ENCODE measurements at regions not wholly inside any gene's neighbourhood (a gene's known extent, or its start where the extent isn't known, plus 50 kb on each side); places are given as distances from the start of the nearest gene placed in this dataset.

DNA sequence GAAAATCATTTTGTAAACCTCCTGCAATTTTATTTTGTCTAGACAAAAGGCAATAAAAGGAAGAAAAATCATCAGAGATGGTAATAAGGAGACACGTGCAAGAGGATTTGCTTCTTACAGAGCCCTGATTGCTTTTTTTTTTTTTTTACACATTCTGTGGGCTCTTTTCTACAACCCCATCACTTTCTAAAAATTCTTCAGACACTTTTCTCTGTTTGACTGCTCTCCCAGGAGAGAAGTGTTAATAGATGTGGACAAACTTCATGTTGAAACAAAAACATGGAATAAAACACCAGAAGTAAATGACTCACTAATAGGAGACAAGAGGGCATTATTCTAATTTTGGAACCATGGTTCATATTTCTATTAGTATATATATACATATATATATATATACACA is 114.4 kb upstream of the TPRG1 start:
- no peak overlapping the region for H3K27ac ChIP-seq
- H3K4me1 ChIP-seq, result no peaks in the 10 kb centered on the region
- H3K4me3 ChIP-seq, result no peak overlapping the region
- H3K36me3 ChIP-seq, result no peaks in the 10 kb centered on the region
- DNase-seq, result no peak
- H3K27me3 ChIP-seq, result no peaks in the 10 kb centered on the region
- H3K9me3 ChIP-seq (replicated peaks), result no peaks in the 10 kb centered on the region

DNA sequence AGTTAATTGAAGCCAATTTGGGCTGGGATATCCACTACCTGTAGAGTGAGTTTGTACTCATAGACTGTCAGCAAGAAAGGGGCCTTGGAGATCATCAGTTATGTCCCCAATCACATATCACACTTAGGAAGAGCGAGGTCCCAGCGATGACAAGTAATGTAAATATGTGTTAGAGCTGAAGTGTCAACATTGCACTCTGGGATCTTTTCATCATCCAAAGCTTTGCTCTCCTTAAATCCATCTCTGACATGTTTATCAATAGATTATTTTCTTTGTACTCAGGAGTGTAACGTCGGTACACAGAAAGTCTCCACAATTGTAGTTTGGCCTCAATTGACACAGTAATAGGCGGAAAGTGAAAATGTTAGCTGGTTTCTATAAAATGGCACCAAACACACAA is 113.7 kb upstream of the TPRG1 start:
- H3K4me3 ChIP-seq, result no peak overlapping the region
- no peaks in the 10 kb centered on the region for H3K36me3 ChIP-seq
- no peak for DNase-seq
- no peak overlapping the region for H3K27ac ChIP-seq
- no peaks in the 10 kb centered on the region for H3K4me1 ChIP-seq
- H3K9me3 ChIP-seq (replicated peaks), result no peaks in the 10 kb centered on the region
- H3K27me3 ChIP-seq, result no peaks in the 10 kb centered on the region

DNA sequence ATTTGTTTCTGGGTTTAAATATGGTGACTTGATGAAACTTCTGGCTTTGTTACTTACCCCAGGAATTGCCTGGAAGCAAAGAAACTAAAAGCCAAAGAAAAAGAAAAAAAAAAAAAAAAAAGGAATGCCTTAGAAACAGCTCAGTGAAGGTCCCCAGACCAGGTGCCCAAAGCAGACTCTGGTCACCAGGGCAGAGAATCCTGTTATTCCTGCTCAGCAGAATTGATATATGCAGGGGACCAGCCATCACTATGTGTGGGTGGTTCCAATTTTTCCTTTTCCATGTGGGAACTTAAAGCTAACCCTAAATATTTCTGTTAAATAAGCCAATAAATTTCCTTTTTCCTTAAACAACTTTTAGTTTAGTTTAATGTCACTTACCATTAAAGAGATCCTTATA is 100.8 kb upstream of the TPRG1 start:
- Histone ChIP-seq H3K9me3 (replicated peaks) (no peaks in the 10 kb centered on the region), H3K4me3 (no peak overlapping the region), H3K36me3 (no peaks in the 10 kb centered on the region), H3K4me1 (no peaks in the 10 kb centered on the region), H3K27me3 (no peaks in the 10 kb centered on the region), H3K27ac (no peak overlapping the region)
- no peak for DNase-seq

DNA sequence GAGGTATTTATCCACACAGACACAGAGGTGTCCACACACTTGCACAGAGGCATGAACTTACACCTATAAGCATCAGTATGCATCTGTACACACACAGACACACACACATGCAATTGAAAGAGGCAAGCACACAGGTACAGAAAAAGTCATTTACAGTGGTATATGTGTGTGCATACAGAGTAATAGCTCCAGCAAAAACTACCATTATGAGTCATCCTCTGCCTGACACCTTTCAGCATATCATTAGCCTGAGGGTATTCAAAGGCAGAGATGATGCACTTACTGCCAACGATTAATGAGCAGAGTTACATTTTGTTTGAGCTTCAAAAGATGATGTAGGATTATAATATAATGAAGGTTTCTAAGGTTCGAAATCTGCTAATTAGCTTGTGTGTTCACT is 100.3 kb upstream of the TPRG1 start:
- Histone ChIP-seq H3K27me3 (no peaks in the 10 kb centered on the region), H3K27ac (no peak overlapping the region), H3K4me3 (no peak overlapping the region), H3K36me3 (no peaks in the 10 kb centered on the region), H3K9me3 (replicated peaks) (no peaks in the 10 kb centered on the region), H3K4me1 (no peaks in the 10 kb centered on the region)
- no peak for DNase-seq

DNA sequence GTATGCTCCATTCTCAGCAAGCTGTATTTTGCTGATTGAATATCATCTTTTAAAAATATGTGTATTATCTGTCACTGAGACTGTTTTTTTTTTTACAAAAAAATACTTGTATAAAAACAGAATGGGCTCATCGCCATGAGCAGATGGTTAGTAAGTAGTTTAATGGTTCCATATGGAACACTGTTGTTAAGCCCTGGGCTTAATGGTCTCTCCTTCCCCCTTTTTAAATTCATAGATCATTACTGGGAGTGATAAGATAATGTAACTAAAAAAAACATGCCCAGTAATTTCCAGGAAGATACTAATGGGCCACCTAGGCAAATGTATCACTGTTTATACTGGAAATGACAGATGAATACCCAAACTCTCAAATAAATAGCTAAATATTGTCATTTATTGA is 95.3 kb upstream of the TPRG1 start:
- no peak overlapping the region for H3K27ac ChIP-seq
- H3K9me3 ChIP-seq (replicated peaks), result no peaks in the 10 kb centered on the region
- no peaks in the 10 kb centered on the region for H3K27me3 ChIP-seq
- H3K4me1 ChIP-seq, result no peaks in the 10 kb centered on the region
- no peak overlapping the region for H3K4me3 ChIP-seq
- DNase-seq, result no peak
- no peaks in the 10 kb centered on the region for H3K36me3 ChIP-seq

DNA sequence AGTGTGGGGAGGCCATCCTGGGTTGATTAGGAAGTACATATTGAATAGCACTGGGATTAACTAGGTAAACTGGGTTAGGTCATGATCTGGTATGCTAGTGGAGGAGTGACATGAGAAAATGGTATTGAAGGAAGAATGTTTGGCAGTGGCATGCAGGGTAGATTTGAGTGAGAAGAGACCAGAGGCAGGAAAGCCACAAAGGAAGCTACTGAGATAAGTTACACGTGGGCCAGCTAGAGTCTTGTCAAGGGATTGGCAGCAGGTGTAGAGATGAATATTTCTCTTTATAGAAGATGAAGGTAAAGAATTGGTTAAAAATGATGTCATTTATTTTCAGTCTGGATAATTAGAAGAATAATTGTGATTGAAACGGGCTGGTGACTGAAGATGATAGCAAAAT is 91.0 kb upstream of the TPRG1 start:
- Histone ChIP-seq H3K36me3 (no peaks in the 10 kb centered on the region), H3K27me3 (no peaks in the 10 kb centered on the region), H3K27ac (no peak overlapping the region), H3K4me1 (no peaks in the 10 kb centered on the region), H3K9me3 (replicated peaks) (no peaks in the 10 kb centered on the region), H3K4me3 (no peak overlapping the region)
- DNase-seq, result no peak

DNA sequence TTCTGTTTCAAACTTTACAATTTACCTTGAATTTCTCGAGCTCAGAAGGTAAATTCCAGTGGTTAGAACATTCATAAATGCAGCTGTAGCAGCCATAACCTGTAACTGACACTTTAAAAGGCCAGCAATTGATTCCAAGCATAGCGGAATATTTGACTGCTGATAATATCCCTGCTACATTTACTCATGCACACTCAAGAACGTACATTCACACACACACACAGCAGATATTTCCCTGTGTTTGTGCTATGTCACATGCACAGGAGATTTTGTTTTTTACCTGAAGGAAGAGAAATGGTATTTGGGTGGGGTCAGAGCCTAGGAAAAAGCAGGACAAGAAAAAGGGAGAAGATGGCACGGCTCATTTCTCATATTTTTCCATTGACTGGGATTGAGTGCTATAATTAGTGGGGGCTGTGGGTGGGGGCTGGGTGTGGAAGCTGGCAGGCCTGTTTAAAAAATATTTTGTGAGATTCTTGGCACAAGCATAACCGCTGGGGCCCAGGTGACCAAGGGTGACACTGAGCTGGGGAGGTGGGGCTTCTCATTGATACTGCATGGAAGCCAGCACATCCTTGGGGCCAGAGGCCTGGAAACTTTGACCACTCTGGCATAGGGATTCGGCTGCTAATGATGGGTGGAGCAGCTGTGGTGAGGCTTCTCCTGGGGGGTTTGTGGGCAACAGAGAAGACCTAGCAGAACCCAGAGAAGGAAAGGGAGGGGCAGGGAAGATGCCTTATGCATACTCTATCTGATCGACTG is 88.9 kb upstream of the TPRG1 start:
- DNase-seq, result no peak
- no peaks in the 10 kb centered on the region for H3K9me3 ChIP-seq (replicated peaks)
- H3K4me3 ChIP-seq, result no peak overlapping the region
- H3K36me3 ChIP-seq, result no peaks in the 10 kb centered on the region
- no peaks in the 10 kb centered on the region for H3K4me1 ChIP-seq
- no peaks in the 10 kb centered on the region for H3K27me3 ChIP-seq
- no peak overlapping the region for H3K27ac ChIP-seq

DNA sequence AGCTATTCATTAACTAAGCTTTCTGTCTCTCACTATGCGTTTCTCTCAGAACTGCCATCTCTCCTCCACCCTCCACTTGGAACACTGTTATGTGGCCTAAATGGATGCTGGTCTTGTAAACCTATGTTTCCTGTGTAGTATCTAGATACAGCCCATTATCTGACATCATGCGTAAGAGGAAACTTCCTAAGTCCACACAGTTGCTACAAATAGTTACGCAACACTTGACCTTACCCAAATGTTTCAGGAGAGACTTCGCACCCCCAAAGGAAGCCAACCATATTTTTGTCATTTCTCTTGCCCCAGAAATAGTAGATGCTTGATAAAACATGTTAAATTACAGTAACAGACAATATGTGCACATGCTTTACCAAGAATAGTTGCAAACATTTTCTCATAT is 87.2 kb upstream of the TPRG1 start:
- H3K27ac ChIP-seq, result no peak overlapping the region
- H3K4me3 ChIP-seq, result no peak overlapping the region
- no peaks in the 10 kb centered on the region for H3K36me3 ChIP-seq
- no peaks in the 10 kb centered on the region for H3K27me3 ChIP-seq
- DNase-seq, result no peak
- no peaks in the 10 kb centered on the region for H3K9me3 ChIP-seq (replicated peaks)
- H3K4me1 ChIP-seq, result no peaks in the 10 kb centered on the region

DNA sequence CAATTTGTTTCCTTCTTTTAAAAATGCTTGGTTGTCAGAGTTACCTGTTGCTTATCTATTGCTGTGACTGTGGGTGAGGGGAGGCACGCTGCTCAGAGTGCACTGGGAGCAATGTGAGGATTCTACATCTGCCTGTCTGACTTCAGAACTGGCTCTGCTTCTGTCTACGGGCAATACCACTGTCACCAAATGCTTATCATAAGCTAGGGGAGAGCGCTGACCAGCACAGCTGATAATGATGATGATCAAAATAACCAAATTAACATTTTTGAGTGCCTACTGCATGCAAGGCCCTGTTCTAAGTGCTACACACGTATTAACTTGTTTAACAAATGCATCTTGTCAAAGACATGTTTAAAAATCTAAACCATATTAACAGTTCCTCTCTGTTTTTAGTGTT is 79.2 kb upstream of the TPRG1 start:
- no peak for DNase-seq
- H3K4me3 ChIP-seq, result no peak overlapping the region
- H3K27ac ChIP-seq, result no peak overlapping the region
- no peaks in the 10 kb centered on the region for H3K27me3 ChIP-seq
- no peaks in the 10 kb centered on the region for H3K4me1 ChIP-seq
- no peaks in the 10 kb centered on the region for H3K36me3 ChIP-seq
- no peaks in the 10 kb centered on the region for H3K9me3 ChIP-seq (replicated peaks)

DNA sequence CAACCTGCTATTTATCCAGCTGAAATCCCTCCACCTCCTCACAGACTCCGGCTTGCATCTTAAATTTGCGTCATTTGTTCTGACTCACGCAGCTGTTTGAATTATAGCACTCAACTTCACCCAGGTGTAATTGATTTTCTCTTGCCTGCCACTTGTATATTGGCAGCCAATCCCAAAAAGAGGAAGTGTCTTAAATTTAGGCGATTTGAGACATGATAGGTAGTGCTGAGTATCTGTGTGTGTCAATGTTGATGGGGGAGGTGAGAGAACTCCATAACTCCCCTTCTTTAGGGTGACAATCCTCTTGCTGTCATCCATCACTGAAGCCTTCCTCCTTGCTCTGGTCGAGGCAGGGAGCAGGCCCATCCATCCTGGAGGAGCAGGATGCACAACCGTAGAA is 77.2 kb upstream of the TPRG1 start:
- no peak overlapping the region for H3K4me3 ChIP-seq
- no peaks in the 10 kb centered on the region for H3K4me1 ChIP-seq
- H3K27ac ChIP-seq, result no peak overlapping the region
- no peaks in the 10 kb centered on the region for H3K36me3 ChIP-seq
- DNase-seq, result no peak
- no peaks in the 10 kb centered on the region for H3K27me3 ChIP-seq
- H3K9me3 ChIP-seq (replicated peaks), result no peaks in the 10 kb centered on the region

DNA sequence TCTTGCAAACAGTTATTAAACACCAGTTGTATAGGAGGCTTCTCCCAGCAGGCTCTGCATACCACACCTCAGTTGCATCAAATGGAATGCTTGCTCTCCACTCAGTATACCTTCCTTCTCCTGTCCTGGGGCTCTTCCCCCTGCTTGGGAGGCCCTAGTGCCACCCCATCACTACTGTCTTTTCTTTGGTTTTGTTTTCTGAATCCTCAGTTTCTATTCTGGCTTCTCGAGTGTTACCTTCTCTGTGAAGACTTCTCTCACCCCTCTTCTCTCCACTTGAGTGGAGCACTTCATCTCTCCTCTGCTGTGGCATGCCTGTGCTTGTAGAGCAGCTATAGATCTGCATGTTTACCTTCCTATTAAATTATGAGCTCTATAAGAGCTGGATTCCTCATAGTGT is 75.7 kb upstream of the TPRG1 start:
- Histone ChIP-seq H3K4me1 (no peaks in the 10 kb centered on the region), H3K27me3 (no peaks in the 10 kb centered on the region), H3K4me3 (no peak overlapping the region), H3K9me3 (replicated peaks) (no peaks in the 10 kb centered on the region), H3K27ac (no peak overlapping the region), H3K36me3 (no peaks in the 10 kb centered on the region)
- no peak for DNase-seq

DNA sequence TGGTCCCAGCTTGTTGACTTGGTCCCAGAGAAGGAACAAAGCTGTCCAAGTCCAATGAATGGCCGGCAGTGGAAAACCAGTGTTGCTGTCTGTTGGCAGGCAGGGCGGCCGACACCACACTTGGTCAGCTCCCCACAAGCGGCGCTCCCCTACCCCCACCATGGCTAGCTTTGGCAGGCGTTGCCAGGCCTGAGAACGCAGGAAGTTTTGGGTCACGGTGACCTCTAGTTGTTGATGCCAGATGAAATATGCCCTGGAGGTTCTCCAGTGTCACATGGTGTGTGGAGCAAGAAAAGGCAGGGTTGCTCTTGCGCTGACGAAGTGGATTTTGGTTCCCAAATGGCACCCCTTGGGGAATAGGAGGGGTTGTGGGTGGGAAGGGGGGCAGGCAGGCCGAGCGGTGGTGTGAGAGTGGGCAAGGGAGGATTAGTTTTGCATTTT is 72.7 kb upstream of the TPRG1 start:
- no peaks in the 10 kb centered on the region for H3K4me1 ChIP-seq
- H3K27me3 ChIP-seq, result no peaks in the 10 kb centered on the region
- no peak overlapping the region for H3K4me3 ChIP-seq
- DNase-seq, result no peak
- H3K27ac ChIP-seq, result no peak overlapping the region
- H3K36me3 ChIP-seq, result no peaks in the 10 kb centered on the region
- no peaks in the 10 kb centered on the region for H3K9me3 ChIP-seq (replicated peaks)

DNA sequence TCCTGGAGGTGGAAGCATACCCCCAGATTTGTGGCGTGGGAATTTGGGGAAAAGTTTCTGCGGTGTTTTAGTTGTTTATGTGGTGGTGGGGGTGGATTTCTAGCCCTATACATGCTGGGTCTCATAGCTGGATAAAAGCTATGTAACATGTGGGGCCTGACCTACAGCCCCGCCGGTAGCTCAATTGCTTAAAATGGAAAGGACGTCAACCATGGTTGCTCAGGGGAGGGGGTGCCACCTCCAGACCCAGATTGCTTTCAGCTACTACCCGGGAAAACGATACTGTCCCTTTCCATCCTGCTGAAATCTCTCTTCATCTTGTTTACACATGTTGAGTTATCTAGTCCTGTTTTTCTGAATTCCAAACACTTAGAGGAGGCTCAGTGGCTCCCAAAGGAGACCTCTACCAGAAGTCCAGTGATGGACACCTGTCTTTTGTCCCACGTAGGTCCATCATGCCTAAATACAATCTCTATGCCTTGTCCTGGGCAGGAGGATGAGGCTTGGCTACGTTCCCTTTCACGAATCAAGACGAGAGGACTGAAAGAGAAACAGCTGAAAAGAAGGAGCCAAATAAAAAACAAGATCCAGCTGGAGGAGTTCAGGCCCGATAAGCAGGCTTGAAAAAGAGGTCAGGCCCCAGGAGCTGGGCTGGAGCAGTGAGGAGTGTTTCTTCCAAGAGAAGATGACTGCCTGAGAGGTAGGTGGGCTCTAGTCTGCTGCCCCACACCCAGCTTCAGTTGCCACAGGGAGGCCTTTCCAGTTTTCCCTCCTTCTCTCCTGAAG is 72.1 kb upstream of the TPRG1 start:
- Histone ChIP-seq H3K27ac (no peak overlapping the region), H3K4me3 (no peak overlapping the region), H3K4me1 (no peaks in the 10 kb centered on the region), H3K27me3 (no peaks in the 10 kb centered on the region), H3K36me3 (no peaks in the 10 kb centered on the region), H3K9me3 (replicated peaks) (no peaks in the 10 kb centered on the region)
- DNase-seq, result no peak

DNA sequence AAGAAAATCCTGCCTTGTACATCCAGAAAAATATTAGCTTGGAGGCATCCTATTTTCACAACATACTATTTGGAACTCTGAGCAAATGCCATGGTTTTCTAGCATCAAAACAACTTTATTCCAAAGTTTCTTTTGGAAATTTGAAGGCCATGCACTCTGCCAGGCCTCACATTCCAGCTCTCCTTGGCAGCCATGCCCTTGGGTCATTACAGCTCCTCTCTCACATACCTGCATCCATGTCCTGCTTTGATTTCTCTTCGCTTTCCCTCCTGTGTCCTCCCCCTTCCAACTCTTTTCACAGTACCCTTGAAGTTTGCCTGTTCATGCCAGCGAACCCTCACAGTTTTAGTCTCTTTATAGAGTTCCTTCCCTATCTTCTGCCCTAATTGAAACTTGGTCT is 70.9 kb upstream of the TPRG1 start:
- Histone ChIP-seq H3K4me3 (no peak overlapping the region), H3K27me3 (no peaks in the 10 kb centered on the region), H3K36me3 (no peaks in the 10 kb centered on the region), H3K27ac (no peak overlapping the region), H3K9me3 (replicated peaks) (no peaks in the 10 kb centered on the region), H3K4me1 (no peaks in the 10 kb centered on the region)
- DNase-seq, result no peak

DNA sequence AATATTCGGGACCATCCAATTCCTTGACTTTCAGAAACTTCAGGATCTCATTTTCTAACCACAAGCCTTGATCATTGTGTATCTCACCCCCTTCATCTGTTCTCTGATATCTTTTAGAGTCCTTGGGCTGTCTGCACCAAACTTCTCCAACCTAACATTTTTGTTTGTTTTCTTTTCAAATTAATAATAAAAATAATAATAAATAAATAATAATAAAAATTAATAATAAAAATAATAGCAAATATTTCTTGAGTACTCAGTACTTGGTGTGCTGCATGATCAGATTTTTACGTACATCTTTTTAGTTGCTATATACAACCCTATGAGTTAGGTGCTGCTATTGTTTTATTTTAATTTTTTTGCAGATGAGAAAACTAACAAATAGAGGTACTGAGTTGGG is 70.2 kb upstream of the TPRG1 start:
- no peaks in the 10 kb centered on the region for H3K27me3 ChIP-seq
- no peaks in the 10 kb centered on the region for H3K9me3 ChIP-seq (replicated peaks)
- no peak for DNase-seq
- H3K4me1 ChIP-seq, result no peaks in the 10 kb centered on the region
- H3K36me3 ChIP-seq, result no peaks in the 10 kb centered on the region
- H3K4me3 ChIP-seq, result no peak overlapping the region
- no peak overlapping the region for H3K27ac ChIP-seq

DNA sequence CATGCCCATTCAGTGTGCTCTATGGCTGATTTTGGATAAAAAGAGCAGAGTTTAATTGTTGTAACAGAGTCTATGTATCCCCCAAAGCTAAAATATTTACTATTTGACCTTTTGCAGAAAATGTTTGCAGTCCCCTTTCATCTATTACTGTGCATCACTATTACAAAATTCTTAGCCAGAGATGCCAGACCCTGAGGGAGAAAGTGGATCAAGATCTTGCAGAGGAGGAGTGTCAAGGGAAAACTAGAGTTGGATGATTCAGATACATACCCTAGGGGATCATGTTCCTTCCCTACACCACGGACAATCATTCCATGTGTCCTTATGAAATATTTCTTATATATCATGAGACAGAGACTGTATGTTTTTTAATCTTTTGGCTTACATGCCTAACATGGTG is 68.6 kb upstream of the TPRG1 start:
- Histone ChIP-seq H3K27ac (no peak overlapping the region), H3K4me3 (no peak overlapping the region), H3K36me3 (no peaks in the 10 kb centered on the region), H3K4me1 (no peaks in the 10 kb centered on the region), H3K27me3 (no peaks in the 10 kb centered on the region), H3K9me3 (replicated peaks) (no peaks in the 10 kb centered on the region)
- DNase-seq, result no peak

Measured in SJCRH30 (cell line).